ENCODE measurements at regions not wholly inside any gene's neighbourhood (a gene's known extent, or its start where the extent isn't known, plus 50 kb on each side); places are given as distances from the start of the nearest gene placed in this dataset.

DNA sequence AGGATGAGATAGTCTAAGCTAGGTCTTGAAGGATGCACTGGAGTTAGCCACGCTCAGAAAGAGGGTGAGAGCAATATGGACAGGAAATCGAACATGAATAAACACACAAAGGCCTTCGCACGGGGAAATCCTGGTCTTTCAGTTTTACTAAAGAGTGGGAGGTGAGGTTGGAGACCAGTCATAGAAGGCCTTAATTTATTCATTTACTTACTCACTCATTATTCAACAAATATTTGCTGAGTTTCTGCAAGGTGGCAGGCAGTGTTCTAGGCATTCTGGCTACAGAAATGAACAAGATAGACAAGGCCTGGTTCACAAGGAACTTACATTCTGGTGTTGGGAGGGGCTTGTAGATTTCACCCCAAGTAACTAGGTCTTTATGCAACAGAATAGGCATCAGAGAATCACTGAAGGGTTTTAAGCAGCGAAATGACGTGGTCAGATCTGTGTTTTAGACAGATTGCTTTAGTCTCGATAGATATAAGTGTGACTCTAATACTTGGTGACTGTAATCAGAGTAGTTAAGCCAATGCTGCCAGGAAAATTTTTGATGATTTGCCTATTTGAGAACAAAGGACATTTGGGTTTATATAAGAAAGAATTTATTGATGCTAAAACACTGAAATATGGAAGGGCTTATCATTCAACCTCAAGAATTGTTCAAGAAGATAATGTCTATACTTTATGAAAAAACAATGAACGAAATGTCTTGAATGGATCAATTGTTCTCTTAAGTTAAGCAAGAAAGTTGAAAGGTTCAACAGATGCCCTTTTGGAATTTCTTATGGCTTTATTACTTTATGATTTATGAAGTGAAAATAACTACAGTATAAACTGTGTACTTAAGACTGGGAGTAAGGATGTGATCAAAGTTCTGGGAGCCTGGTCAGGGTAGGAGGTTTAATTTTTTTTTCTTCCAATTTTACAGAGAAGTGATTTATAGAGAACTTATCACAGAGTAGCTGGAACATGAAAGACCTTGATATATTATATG is 184.4 kb upstream of the CASK start:
- peaks cover 0 to 8% of the 10 kb centered on the region in 2 donors for H3K27me3 Mint-ChIP-seq
- CTCF ChIA-PET: no interaction called here
- H3K27ac Mint-ChIP-seq: peak overlapping the region; percentile 8 to 47
- POLR2A ChIA-PET: no interaction called here
- no peaks in the 10 kb centered on the region for H3K27me3 ChIP-seq (replicated peaks in 1 of 2; ENCODE audit: control insufficient read depth in 2 of 2, extremely low read depth in 1 of 2, insufficient read depth in 2 of 2, low read length in 1 of 2)
- WGBS (ENCODE audit: insufficient coverage): 49% methylated on average over 3 of the region's 8 CpGs
- DNase-seq (no peak), ATAC-seq (replicated peaks in 1 of 4) (no peak)
- no peak overlapping the region for H3K4me3 ChIP-seq (ENCODE audit: control insufficient read depth in 1 of 2, extremely low read depth in 1 of 2, low read length in 1 of 2)
- H3K9me3 Mint-ChIP-seq: no peaks in the 10 kb centered on the region
- H3K4me3 Mint-ChIP-seq: no peak overlapping the region
- peaks cover 0 to 4% of the 10 kb centered on the region in 2 experiments for H3K4me1 ChIP-seq (ENCODE audit: control insufficient read depth in 1 of 2, extremely low read depth in 1 of 2, insufficient read depth in 2 of 2, low read length in 2 of 2)
- no peaks in the 10 kb centered on the region for H3K36me3 Mint-ChIP-seq
- no peaks in the 10 kb centered on the region for H3K9me3 ChIP-seq
- no peak overlapping the region for H3K27ac ChIP-seq (ENCODE audit: low read length)
- peaks cover 13 to 41% (median 17%) of the 10 kb centered on the region in 3 donors for H3K4me1 Mint-ChIP-seq
- H3K36me3 ChIP-seq (ENCODE audit: control insufficient read depth in 2 of 2, extremely low read depth in 1 of 2, insufficient read depth in 1 of 2, low read length in 1 of 2): no peaks in the 10 kb centered on the region

DNA sequence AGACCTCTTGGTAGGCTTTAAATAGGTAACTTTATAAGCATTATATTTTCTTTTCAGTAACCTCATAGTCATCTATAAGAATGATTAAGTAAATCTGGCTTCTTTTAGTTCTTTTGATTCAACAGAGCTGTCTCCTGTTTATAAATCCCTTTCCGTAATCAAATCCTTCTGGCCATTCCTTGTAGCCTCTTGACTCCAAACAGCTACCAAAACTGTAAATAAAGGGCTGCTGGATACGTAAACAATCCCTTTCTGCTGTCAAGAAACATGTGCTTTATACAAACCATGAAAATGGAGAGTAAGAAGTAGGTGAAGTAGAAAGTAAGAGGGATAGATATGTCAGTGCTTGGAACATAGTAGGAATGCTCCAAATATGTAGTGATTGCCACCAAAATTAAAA is 183.2 kb upstream of the CASK start:
- H3K4me1 ChIP-seq (ENCODE audit: control insufficient read depth in 1 of 2, extremely low read depth in 1 of 2, insufficient read depth in 2 of 2, low read length in 2 of 2): peaks cover 0 to 4% of the 10 kb centered on the region in 2 experiments
- no peak overlapping the region for H3K27ac Mint-ChIP-seq
- no peaks in the 10 kb centered on the region for H3K9me3 Mint-ChIP-seq
- no CpG with 5 or more reads among the region's 2 CpGs for WGBS (ENCODE audit: insufficient coverage)
- H3K4me3 Mint-ChIP-seq: no peak overlapping the region
- H3K27me3 Mint-ChIP-seq: peaks cover 0 to 4% of the 10 kb centered on the region in 2 donors
- no peak overlapping the region for H3K27ac ChIP-seq (ENCODE audit: low read length)
- no peaks in the 10 kb centered on the region for H3K27me3 ChIP-seq (replicated peaks in 1 of 2; ENCODE audit: control insufficient read depth in 2 of 2, extremely low read depth in 1 of 2, insufficient read depth in 2 of 2, low read length in 1 of 2)
- ATAC-seq (replicated peaks in 1 of 4) (no peak), DNase-seq (no peak)
- ChIA-PET POLR2A (no interaction called here), CTCF (no interaction called here)
- H3K4me3 ChIP-seq (ENCODE audit: control insufficient read depth in 1 of 2, extremely low read depth in 1 of 2, low read length in 1 of 2): no peak overlapping the region
- no peaks in the 10 kb centered on the region for H3K36me3 ChIP-seq (ENCODE audit: control insufficient read depth in 2 of 2, extremely low read depth in 1 of 2, insufficient read depth in 1 of 2, low read length in 1 of 2)
- no peaks in the 10 kb centered on the region for H3K36me3 Mint-ChIP-seq
- peaks cover 13 to 41% (median 17%) of the 10 kb centered on the region in 3 donors for H3K4me1 Mint-ChIP-seq
- H3K9me3 ChIP-seq: no peaks in the 10 kb centered on the region

DNA sequence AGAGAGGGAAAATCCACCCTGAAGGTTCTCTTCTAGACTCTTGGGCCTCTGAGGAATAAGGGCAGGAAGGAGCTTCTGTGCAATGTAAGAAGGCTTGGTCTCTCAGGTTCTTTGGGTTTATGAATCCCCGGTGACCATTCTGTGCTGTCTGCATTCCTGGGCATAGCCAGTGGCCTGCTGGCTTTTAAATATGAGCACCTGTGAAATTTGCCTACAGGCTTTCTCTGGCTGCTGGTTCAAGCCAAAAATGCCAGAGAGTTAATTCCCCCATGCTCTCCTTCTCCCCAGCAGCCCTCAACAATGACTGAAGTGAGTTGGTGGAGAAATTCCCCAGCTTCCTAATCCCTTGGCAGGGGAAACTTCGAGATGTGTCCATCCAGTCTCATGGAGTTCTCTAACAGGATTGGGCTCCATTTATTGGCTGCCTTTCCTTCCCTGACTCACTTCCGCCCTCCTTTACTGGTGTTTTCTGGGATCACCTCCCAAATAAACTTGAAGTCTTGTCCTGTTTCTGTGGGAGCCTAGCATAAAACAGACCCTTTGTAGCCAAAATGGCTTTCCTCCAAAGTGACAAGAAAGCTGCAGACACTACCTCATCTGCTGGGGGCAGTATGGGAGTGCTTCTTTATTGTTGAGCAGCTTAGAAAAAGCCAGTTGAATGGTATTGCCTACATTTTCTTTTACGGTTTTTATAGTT is 179.4 kb upstream of the CASK start:
- no peak overlapping the region for H3K4me3 ChIP-seq (ENCODE audit: control insufficient read depth in 1 of 2, extremely low read depth in 1 of 2, low read length in 1 of 2)
- Mint-ChIP-seq H3K4me1 (peaks cover 5 to 11% (median 6%) of the 10 kb centered on the region in 3 donors), H3K9me3 (no peaks in the 10 kb centered on the region), H3K36me3 (no peaks in the 10 kb centered on the region), H3K27ac (no peak overlapping the region), H3K4me3 (no peak overlapping the region), H3K27me3 (peaks cover 0 to 8% of the 10 kb centered on the region in 2 donors)
- DNase-seq: no peak
- CTCF ChIA-PET: no interaction called here
- H3K9me3 ChIP-seq: no peaks in the 10 kb centered on the region
- no peak overlapping the region for H3K27ac ChIP-seq (ENCODE audit: low read length)
- no peaks in the 10 kb centered on the region for H3K27me3 ChIP-seq (replicated peaks in 1 of 2; ENCODE audit: control insufficient read depth in 2 of 2, extremely low read depth in 1 of 2, insufficient read depth in 2 of 2, low read length in 1 of 2)
- ATAC-seq (replicated peaks in 1 of 4): no peak
- WGBS (ENCODE audit: insufficient coverage): no CpG with 5 or more reads among the region's 4 CpGs
- H3K36me3 ChIP-seq (ENCODE audit: control insufficient read depth in 2 of 2, extremely low read depth in 1 of 2, insufficient read depth in 1 of 2, low read length in 1 of 2): no peaks in the 10 kb centered on the region
- H3K4me1 ChIP-seq (ENCODE audit: control insufficient read depth in 1 of 2, extremely low read depth in 1 of 2, insufficient read depth in 2 of 2, low read length in 2 of 2): no peaks in the 10 kb centered on the region
- POLR2A ChIA-PET: interaction anchor here in 1 of 2 donors (0.6 kb wide), 1 partner anchor 27 kb away, joined by 3 read pairs; no protein-coding TSS in a partner anchor

DNA sequence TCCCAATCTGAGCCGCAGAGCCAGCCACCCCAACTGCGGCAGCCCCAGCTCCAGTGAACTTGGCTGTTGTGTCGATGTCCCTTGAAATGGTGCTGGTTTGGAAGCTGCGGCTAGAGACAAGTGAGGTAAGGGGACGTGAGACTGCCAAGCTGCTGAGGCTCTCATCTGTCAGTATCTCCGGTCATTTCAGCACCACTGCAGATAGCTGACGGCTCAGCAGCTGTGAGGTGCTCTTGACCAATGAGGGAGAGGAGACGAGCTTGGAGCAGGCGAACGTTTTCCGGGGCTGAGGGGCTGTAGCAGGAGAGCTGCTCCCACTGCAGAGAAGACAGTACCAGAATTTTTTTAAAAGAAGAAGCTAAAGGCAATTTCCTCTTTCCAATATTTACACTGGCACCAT is 175.5 kb upstream of the CASK start:
- no peak overlapping the region for H3K4me3 ChIP-seq (ENCODE audit: control insufficient read depth in 1 of 2, extremely low read depth in 1 of 2, low read length in 1 of 2)
- no peaks in the 10 kb centered on the region for H3K36me3 ChIP-seq (ENCODE audit: control insufficient read depth in 2 of 2, extremely low read depth in 1 of 2, insufficient read depth in 1 of 2, low read length in 1 of 2)
- H3K27ac ChIP-seq (ENCODE audit: low read length): no peak overlapping the region
- no peaks in the 10 kb centered on the region for H3K9me3 ChIP-seq
- no peaks in the 10 kb centered on the region for H3K36me3 Mint-ChIP-seq
- no peak for ATAC-seq (replicated peaks in 1 of 4)
- no peak overlapping the region for H3K27ac Mint-ChIP-seq
- no peak for DNase-seq
- H3K4me1 Mint-ChIP-seq: peaks cover 8 to 14% (median 14%) of the 10 kb centered on the region in 3 donors
- no peaks in the 10 kb centered on the region for H3K9me3 Mint-ChIP-seq
- peaks cover 0 to under 1% of the 10 kb centered on the region in 2 experiments for H3K4me1 ChIP-seq (ENCODE audit: control insufficient read depth in 1 of 2, extremely low read depth in 1 of 2, insufficient read depth in 2 of 2, low read length in 2 of 2)
- H3K4me3 Mint-ChIP-seq: no peak overlapping the region
- no peaks in the 10 kb centered on the region for H3K27me3 ChIP-seq (replicated peaks in 1 of 2; ENCODE audit: control insufficient read depth in 2 of 2, extremely low read depth in 1 of 2, insufficient read depth in 2 of 2, low read length in 1 of 2)
- WGBS (ENCODE audit: insufficient coverage): 83% methylated on average over 1 of the region's 11 CpGs
- CTCF ChIA-PET: no interaction called here
- POLR2A ChIA-PET: no interaction called here
- peaks cover 0 to 15% of the 10 kb centered on the region in 2 donors for H3K27me3 Mint-ChIP-seq

DNA sequence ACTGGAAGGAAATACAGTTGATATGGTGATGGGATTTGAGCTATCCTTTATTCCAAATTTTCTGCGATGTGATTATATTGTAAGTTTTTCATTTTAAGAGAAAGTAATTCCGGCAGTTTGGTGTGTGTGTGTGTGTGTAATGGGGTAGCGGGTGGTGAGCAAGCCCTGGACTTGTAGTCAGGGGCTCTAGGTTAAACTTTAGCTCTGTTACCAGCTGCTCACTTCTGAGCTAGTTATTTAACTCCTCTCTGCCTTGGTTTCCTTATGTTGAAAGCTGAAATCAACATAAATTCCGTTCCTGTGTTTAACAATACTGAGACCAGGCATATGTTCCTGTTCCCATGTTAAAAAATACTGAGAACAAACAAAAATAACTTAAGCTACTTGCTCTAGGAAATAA is 174.1 kb upstream of the CASK start:
- no peaks in the 10 kb centered on the region for H3K9me3 Mint-ChIP-seq

DNA sequence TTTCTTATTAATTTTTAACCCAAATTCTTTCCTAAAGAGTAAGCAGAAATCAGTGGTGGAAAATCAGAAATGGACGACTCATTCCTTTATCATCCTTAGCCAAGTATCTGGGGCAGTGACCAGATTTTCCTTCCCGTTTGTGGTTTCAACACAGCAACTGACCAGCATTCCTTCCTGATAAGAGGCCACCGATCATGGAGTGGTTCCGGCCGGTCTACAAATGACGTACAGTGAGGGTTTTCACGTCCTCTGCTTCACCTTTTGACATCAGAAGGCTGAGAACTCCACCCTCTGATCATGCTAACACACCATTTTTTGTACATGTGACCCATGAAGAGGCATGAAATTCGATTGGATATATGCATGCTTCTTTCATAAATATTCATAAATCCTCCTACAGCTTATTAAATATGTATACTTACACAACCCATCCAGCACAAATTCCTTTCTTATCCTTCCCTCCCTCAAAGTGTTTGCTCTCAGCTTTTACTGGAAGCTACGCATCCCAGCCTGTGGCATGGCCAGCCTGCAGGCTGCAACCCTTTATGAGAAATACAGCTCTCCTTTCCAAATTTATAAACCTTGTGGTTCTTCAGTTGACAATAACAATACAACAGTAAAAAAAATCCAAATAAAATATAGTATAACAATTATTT is 173.0 kb upstream of the CASK start:
- WGBS (ENCODE audit: insufficient coverage): 89% methylated on average over 5 of the region's 9 CpGs
- CTCF ChIA-PET: no interaction called here

More for the DNA sequence above, 174.1 kb upstream of the CASK start:
- Mint-ChIP-seq H3K27me3 (peaks cover 0 to 15% of the 10 kb centered on the region in 2 donors), H3K4me3 (no peak overlapping the region), H3K27ac (no peak overlapping the region), H3K36me3 (no peaks in the 10 kb centered on the region), H3K4me1 (peaks cover 7 to 11% (median 8%) of the 10 kb centered on the region in 3 donors)
- peaks cover 0 to 3% of the 10 kb centered on the region in 2 experiments for H3K4me1 ChIP-seq (ENCODE audit: control insufficient read depth in 1 of 2, extremely low read depth in 1 of 2, insufficient read depth in 2 of 2, low read length in 2 of 2)
- no CpG with 5 or more reads among the region's 4 CpGs for WGBS (ENCODE audit: insufficient coverage)
- H3K27ac ChIP-seq (ENCODE audit: low read length): no peak overlapping the region
- ATAC-seq (replicated peaks in 1 of 4) (no peak), DNase-seq (no peak)
- H3K36me3 ChIP-seq (ENCODE audit: control insufficient read depth in 2 of 2, extremely low read depth in 1 of 2, insufficient read depth in 1 of 2, low read length in 1 of 2): no peaks in the 10 kb centered on the region
- ChIA-PET POLR2A (no interaction called here), CTCF (no interaction called here)
- H3K27me3 ChIP-seq (replicated peaks in 1 of 2; ENCODE audit: control insufficient read depth in 2 of 2, extremely low read depth in 1 of 2, insufficient read depth in 2 of 2, low read length in 1 of 2): no peaks in the 10 kb centered on the region
- H3K9me3 ChIP-seq: no peaks in the 10 kb centered on the region
- no peak overlapping the region for H3K4me3 ChIP-seq (ENCODE audit: control insufficient read depth in 1 of 2, extremely low read depth in 1 of 2, low read length in 1 of 2)

More for the DNA sequence above, 173.0 kb upstream of the CASK start:
- Histone ChIP-seq H3K27me3 (replicated peaks in 1 of 2; ENCODE audit: control insufficient read depth in 2 of 2, extremely low read depth in 1 of 2, insufficient read depth in 2 of 2, low read length in 1 of 2) (no peaks in the 10 kb centered on the region), H3K4me3 (ENCODE audit: control insufficient read depth in 1 of 2, extremely low read depth in 1 of 2, low read length in 1 of 2) (no peak overlapping the region), H3K4me1 (ENCODE audit: control insufficient read depth in 1 of 2, extremely low read depth in 1 of 2, insufficient read depth in 2 of 2, low read length in 2 of 2) (peaks cover 0 to 3% of the 10 kb centered on the region in 2 experiments), H3K36me3 (ENCODE audit: control insufficient read depth in 2 of 2, extremely low read depth in 1 of 2, insufficient read depth in 1 of 2, low read length in 1 of 2) (no peaks in the 10 kb centered on the region), H3K27ac (ENCODE audit: low read length) (no peak overlapping the region), H3K9me3 (no peaks in the 10 kb centered on the region)
- H3K27ac Mint-ChIP-seq: no peak overlapping the region
- POLR2A ChIA-PET: no interaction called here
- H3K4me3 Mint-ChIP-seq: no peak overlapping the region
- H3K9me3 Mint-ChIP-seq: no peaks in the 10 kb centered on the region
- no peaks in the 10 kb centered on the region for H3K36me3 Mint-ChIP-seq
- peaks cover 0 to 15% of the 10 kb centered on the region in 2 donors for H3K27me3 Mint-ChIP-seq
- H3K4me1 Mint-ChIP-seq: peaks cover 7 to 11% (median 8%) of the 10 kb centered on the region in 3 donors
- DNase-seq (no peak), ATAC-seq (replicated peaks in 1 of 4) (no peak)
